HCT116 (cell line): ENCODE measurements at regions not wholly inside any gene's neighbourhood (a gene's known extent, or its start where the extent isn't known, plus 50 kb on each side); places are given as distances from the start of the nearest gene placed in this dataset.

Source experiments
- ATAC-seq: fragments of 200-7000 bp; cut with Tn5 transposase; 2 replicates; pipeline ENCODE4 v1.9.1; 2020; ENCODE audit warnings: mild to moderate bottlenecking, moderate library complexity
- BruUV-seq: library from RNA; stranded (reverse); fragments of 400-500 nt; replicated peaks from 2 replicates; lab custom pipeline; 2021; lab: Mats Ljungman, UMichigan
- CTCF ChIA-PET: fragments of 300-600 bp; sonication (Branson Sonifier 250); formaldehyde crosslinking; loops from one replicate; lab custom pipeline; 2021; ENCODE audit warnings: antibody characterized with exemption; lab: Charles Lee
- POLR2A ChIA-PET: fragments of 300-600, 350-600 bp; sonication (Branson Sonifier 250); formaldehyde crosslinking; loops from one replicate; lab custom pipeline; 2021; ENCODE audit warnings: antibody characterized with exemption; lab: Charles Lee
- RAD21 ChIA-PET, 2 experiments: fragments of 300-600 bp; sonication (Branson Sonifier 250); formaldehyde crosslinking; loops; one replicate each; lab custom pipeline; 2023; ENCODE audit warnings: low total read pairs in 2 of 2; ENCODE audit not compliant: uncharacterized antibody in 2 of 2, unreplicated experiment in 2 of 2, low non-redundant PET in 1 of 2; lab: Charles Lee
- DNase-seq: peaks from one replicate; pipeline ENCODE4 v3.0.0-alpha.2; 2010; ENCODE audit warnings: low read depth, low spot score
- H2AFZ ChIP-seq: fragments of 200-600 bp; shearing (Covaris generic), sonication (generic); 2 replicates; pipeline ENCODE4 v1.6.1; 2017; ENCODE audit warnings: low read depth, mixed run types, mixed read lengths, antibody characterized with exemption, low read length; ENCODE audit not compliant: poor library complexity, severe bottlenecking
- H3K27ac ChIP-seq: 2 replicates; pipeline ENCODE4 v1.5.1; 2012; ENCODE audit warnings: low read depth, low read length
- H3K27me3 ChIP-seq: fragments of 200-600 bp; sonication (generic); 2 replicates; pipeline ENCODE4 v1.6.1; 2016; ENCODE audit warnings: mixed run types, low read length, mixed read lengths; ENCODE audit not compliant: insufficient read depth
- H3K36me3 ChIP-seq, 2 experiments: fragments of 200-500 bp in 1 of 2; fragments of 200-600 bp in 1 of 2; sonication (Bioruptor generic) in 1 of 2; sonication (generic) in 1 of 2; 2 replicates each; pipeline versions ENCODE4 v1.5.1 to v1.6.1; 2014 to 2016; ENCODE audit warnings: low read length in 2 of 2, inconsistent platforms in 1 of 2, mixed read lengths in 1 of 2, mixed run types in 1 of 2; ENCODE audit not compliant: insufficient read depth in 2 of 2, control insufficient read depth in 1 of 2
- H3K4me1 ChIP-seq, 2 experiments: fragments of 200-600 bp in 1 of 2; sonication (generic) in 1 of 2; 2 replicates each; pipeline versions ENCODE4 v1.5.1 to v1.6.1; 2012 to 2017; ENCODE audit warnings: low read length in 2 of 2, inconsistent platforms in 1 of 2, mild to moderate bottlenecking in 1 of 2, mixed read lengths in 1 of 2, mixed run types in 1 of 2, moderate library complexity in 1 of 2; ENCODE audit not compliant: insufficient read depth in 2 of 2, control insufficient read depth in 1 of 2
- H3K4me2 ChIP-seq: fragments of 200-600 bp; sonication (generic); 2 replicates; pipeline ENCODE4 v1.6.1; 2017; ENCODE audit warnings: mixed run types, low read length, mixed read lengths
- H3K4me3 ChIP-seq, 2 experiments: fragments of 200-600 bp in 1 of 2; sonication (generic) in 1 of 2; replicated peaks in 1 of 2; 2 replicates each; pipeline ENCODE4 v1.5.1; 2011 to 2016; ENCODE audit warnings: low read length in 2 of 2, control low read depth in 1 of 2, low read depth in 1 of 2, mild to moderate bottlenecking in 1 of 2, mixed read lengths in 1 of 2, mixed run types in 1 of 2
- H3K79me2 ChIP-seq: fragments of 200-600 bp; sonication (generic); 2 replicates; pipeline ENCODE4 v1.6.1; 2017; ENCODE audit warnings: mild to moderate bottlenecking, mixed run types, low read length, moderate library complexity, mixed read lengths; ENCODE audit not compliant: insufficient read depth
- H3K9ac ChIP-seq: fragments of 200-600 bp; sonication (generic); 2 replicates; pipeline ENCODE4 v1.6.1; 2016; ENCODE audit warnings: low read length, mixed read lengths
- H3K9me2 ChIP-seq: fragments of 200-600 bp; sonication (generic), shearing (Covaris generic); 2 replicates; pipeline ENCODE4 v1.6.1; 2017; ENCODE audit warnings: mixed run types, mild to moderate bottlenecking, moderate library complexity; ENCODE audit not compliant: insufficient read depth
- H3K9me3 ChIP-seq, 2 experiments: fragments of 200-500 bp in 1 of 2; fragments of 200-600 bp in 1 of 2; sonication (Bioruptor generic) in 1 of 2; sonication (generic) in 1 of 2; 2 replicates each; pipeline ENCODE4 v1.6.1; 2014 to 2017; ENCODE audit warnings: low read length in 2 of 2, mixed read lengths in 2 of 2, inconsistent platforms in 1 of 2, low read depth in 1 of 2, mild to moderate bottlenecking in 1 of 2, mixed run types in 1 of 2, moderate library complexity in 1 of 2; ENCODE audit not compliant: control insufficient read depth in 1 of 2, insufficient read depth in 1 of 2
- H4K20me1 ChIP-seq: fragments of 200-600 bp; sonication (generic), shearing (Covaris generic); 2 replicates; pipeline ENCODE4 v1.6.1; 2017; ENCODE audit warnings: mixed run types, mild to moderate bottlenecking, moderate library complexity; ENCODE audit not compliant: insufficient read depth
- ATF3 ChIP-seq: IDR thresholded peaks from 2 replicates; pipeline ENCODE4 v1.6.1; 2012
- CBX3 ChIP-seq: IDR thresholded peaks from 2 replicates; pipeline ENCODE4 v1.6.1; 2012; ENCODE audit warnings: low read depth
- CEBPB ChIP-seq: IDR thresholded peaks from 2 replicates; pipeline ENCODE4 v1.6.1; 2012; ENCODE audit warnings: low read depth
- EGR1 ChIP-seq: IDR thresholded peaks from 2 replicates; pipeline ENCODE4 v1.6.1; 2012; ENCODE audit warnings: low read depth
- EZH2phosphoT487 ChIP-seq: fragments of 200-600 bp; IDR thresholded peaks from 2 replicates; pipeline ENCODE4 v1.6.1; 2018; ENCODE audit warnings: antibody characterized with exemption, borderline replicate concordance
- FOSL1 ChIP-seq: IDR thresholded peaks from 2 replicates; pipeline ENCODE4 v1.6.1; 2012; ENCODE audit warnings: low read depth
- JUND ChIP-seq: IDR thresholded peaks from 2 replicates; pipeline ENCODE4 v1.6.1; 2012
- POLR2A ChIP-seq: IDR thresholded peaks from 2 replicates; pipeline ENCODE4 v1.7.0; 2011; ENCODE audit warnings: borderline replicate concordance; ENCODE audit not compliant: insufficient read depth, insufficient read length; ENCODE audit errors: extremely low read depth
- POLR2AphosphoS5 ChIP-seq: IDR thresholded peaks from 2 replicates; pipeline ENCODE4 v1.6.1; 2011; ENCODE audit warnings: mild to moderate bottlenecking, low read depth, low read length, moderate library complexity
- RAD21 ChIP-seq: IDR thresholded peaks from 2 replicates; pipeline ENCODE4 v1.6.1; 2012; ENCODE audit warnings: low read depth, mild to moderate bottlenecking
- SIN3A ChIP-seq: IDR thresholded peaks from 2 replicates; pipeline ENCODE4 v1.6.1; 2012; ENCODE audit warnings: low read depth
- SP1 ChIP-seq: IDR thresholded peaks from 2 replicates; pipeline ENCODE4 v1.6.1; 2012; ENCODE audit warnings: low read depth
- SRF ChIP-seq: IDR thresholded peaks from 2 replicates; pipeline ENCODE4 v1.6.1; 2012; ENCODE audit warnings: low read depth
- TCF7L2 ChIP-seq: IDR thresholded peaks from 2 replicates; pipeline ENCODE4 v1.7.0; 2011; ENCODE audit warnings: borderline replicate concordance, inconsistent platforms; ENCODE audit not compliant: insufficient read depth, insufficient read length; ENCODE audit errors: extremely low read depth
- YY1 ChIP-seq: IDR thresholded peaks from 2 replicates; pipeline ENCODE4 v1.6.1; 2011; ENCODE audit warnings: low read length, low read depth, moderate library complexity, mild to moderate bottlenecking; ENCODE audit not compliant: insufficient replicate concordance; ENCODE audit errors: extremely low read depth
- ZBTB33 ChIP-seq: IDR thresholded peaks from 2 replicates; pipeline ENCODE4 v1.6.1; 2011; ENCODE audit warnings: mild to moderate bottlenecking, low read length, moderate library complexity; ENCODE audit not compliant: insufficient replicate concordance; ENCODE audit errors: extremely low read depth
- ZFX ChIP-seq: fragments of 450-650 bp; IDR thresholded peaks from 2 replicates; pipeline ENCODE4 v1.6.1; 2017
- ZNF274 ChIP-seq: fragments of 200-500 bp; sonication (Bioruptor generic); IDR thresholded peaks from 2 replicates; pipeline ENCODE4 v1.6.1; 2014; ENCODE audit warnings: mild to moderate bottlenecking, low read depth, low read length, inconsistent platforms
- intact Hi-C: fragments of 100-400 bp; cut with micrococcal nuclease; formaldehyde crosslinking; loops from 2 replicates; pipeline ENCODE4 v1.10.0; 2022
- TF ChIP-seq, protein P1 (sequence below): IDR thresholded peaks from 2 replicates; pipeline ENCODE4 v1.6.1; 2012; ENCODE audit warnings: low read depth

GRCh38 chr6:87755708-87756671, 54.0 kb upstream of the AKIRIN2 start:
- intact Hi-C loops, result no loop called here
- Histone ChIP-seq H3K4me1 (no peaks in the 10 kb centered on the region), H3K9me2 (no peaks in the 10 kb centered on the region), H3K27ac (no peak overlapping the region), H3K4me3 (no peak overlapping the region), H2AFZ (no peak overlapping the region), H3K79me2 (no peaks in the 10 kb centered on the region), H4K20me1 (no peaks in the 10 kb centered on the region), H3K36me3 (no peaks in the 10 kb centered on the region), H3K9me3 (no peaks in the 10 kb centered on the region), H3K4me2 (no peak overlapping the region), H3K27me3 (no peaks in the 10 kb centered on the region), H3K9ac (no peak overlapping the region)
- ChIA-PET CTCF (no interaction called here), RAD21 (no interaction called here), POLR2A (no interaction called here)
- DNase-seq (no peak), ATAC-seq (no peak)
- no TSS peak for BruUV-seq
- TF ChIP-seq CBX3 (no peak), SRF (no peak), SP1 (no peak), RAD21 (no peak), EGR1 (no peak), EZH2phosphoT487 (no peak), YY1 (no peak), ZFX (no peak), ZNF274 (no peak), POLR2AphosphoS5 (no peak), TCF7L2 (no peak), CEBPB (no peak), ATF3 (no peak), POLR2A (no peak), FOSL1 (no peak), JUND (no peak), ZBTB33 (no peak), SIN3A (no peak)
- TF ChIP-seq, protein P1, sequence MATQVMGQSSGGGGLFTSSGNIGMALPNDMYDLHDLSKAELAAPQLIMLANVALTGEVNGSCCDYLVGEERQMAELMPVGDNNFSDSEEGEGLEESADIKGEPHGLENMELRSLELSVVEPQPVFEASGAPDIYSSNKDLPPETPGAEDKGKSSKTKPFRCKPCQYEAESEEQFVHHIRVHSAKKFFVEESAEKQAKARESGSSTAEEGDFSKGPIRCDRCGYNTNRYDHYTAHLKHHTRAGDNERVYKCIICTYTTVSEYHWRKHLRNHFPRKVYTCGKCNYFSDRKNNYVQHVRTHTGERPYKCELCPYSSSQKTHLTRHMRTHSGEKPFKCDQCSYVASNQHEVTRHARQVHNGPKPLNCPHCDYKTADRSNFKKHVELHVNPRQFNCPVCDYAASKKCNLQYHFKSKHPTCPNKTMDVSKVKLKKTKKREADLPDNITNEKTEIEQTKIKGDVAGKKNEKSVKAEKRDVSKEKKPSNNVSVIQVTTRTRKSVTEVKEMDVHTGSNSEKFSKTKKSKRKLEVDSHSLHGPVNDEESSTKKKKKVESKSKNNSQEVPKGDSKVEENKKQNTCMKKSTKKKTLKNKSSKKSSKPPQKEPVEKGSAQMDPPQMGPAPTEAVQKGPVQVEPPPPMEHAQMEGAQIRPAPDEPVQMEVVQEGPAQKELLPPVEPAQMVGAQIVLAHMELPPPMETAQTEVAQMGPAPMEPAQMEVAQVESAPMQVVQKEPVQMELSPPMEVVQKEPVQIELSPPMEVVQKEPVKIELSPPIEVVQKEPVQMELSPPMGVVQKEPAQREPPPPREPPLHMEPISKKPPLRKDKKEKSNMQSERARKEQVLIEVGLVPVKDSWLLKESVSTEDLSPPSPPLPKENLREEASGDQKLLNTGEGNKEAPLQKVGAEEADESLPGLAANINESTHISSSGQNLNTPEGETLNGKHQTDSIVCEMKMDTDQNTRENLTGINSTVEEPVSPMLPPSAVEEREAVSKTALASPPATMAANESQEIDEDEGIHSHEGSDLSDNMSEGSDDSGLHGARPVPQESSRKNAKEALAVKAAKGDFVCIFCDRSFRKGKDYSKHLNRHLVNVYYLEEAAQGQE, result no peak
